GM18502 (cell line): ENCODE measurements at regions not wholly inside any gene's neighbourhood (a gene's known extent, or its start where the extent isn't known, plus 50 kb on each side); places are given as distances from the start of the nearest gene placed in this dataset.

Experiments used
- ATAC-seq: cut with Tn5 transposase; IDR thresholded peaks from one replicate; pipeline ENCODE4 v1.9.1; 2021; ENCODE audit warnings: mild to moderate bottlenecking; ENCODE audit not compliant: unreplicated experiment, poor library complexity

GRCh38 chr10:130368761-130369560 lies 232.8 kb downstream of the GLRX3 start:
- ATAC-seq = no peak

DNA sequence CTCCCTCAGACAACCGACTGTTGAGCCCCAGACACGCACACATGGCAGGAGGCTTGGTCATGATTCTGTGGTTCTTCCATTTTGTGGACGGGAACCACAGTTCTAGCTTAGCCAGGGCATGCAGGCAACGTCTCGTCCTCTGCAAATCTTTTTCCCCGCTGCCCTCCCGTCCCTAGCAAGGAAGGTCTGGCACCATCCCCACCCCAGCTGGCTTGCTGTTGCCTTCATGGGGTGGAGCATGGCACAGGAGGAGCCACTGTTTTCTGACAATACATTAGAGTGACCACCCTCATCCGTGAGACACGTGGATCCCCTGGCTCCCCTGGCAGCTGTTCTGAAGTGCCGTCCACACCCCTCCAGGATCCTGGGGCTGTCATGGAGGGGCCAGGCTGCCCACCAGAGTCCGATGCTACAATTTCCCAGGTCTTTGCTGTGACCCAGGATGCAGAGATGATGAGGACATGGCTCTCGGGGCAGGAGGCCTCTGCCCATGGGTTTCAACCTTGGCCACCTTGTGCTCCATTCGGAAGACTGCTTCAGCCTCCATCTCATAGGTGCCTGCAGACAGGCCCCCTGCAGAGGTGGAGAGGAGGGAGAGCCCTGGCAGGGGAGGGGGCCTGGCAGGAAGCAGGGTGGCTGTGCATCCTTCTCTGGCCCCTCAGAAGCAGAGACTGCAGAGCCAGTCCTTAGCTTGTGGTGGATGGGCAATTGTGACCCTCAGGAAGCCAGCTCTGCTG lies 233.6 kb downstream of the GLRX3 start:
- no peak for ATAC-seq

- ATAC-seq = no peak
Measured at GRCh38 chr10:130370721-130371120, 234.5 kb downstream of the GLRX3 start.

DNA sequence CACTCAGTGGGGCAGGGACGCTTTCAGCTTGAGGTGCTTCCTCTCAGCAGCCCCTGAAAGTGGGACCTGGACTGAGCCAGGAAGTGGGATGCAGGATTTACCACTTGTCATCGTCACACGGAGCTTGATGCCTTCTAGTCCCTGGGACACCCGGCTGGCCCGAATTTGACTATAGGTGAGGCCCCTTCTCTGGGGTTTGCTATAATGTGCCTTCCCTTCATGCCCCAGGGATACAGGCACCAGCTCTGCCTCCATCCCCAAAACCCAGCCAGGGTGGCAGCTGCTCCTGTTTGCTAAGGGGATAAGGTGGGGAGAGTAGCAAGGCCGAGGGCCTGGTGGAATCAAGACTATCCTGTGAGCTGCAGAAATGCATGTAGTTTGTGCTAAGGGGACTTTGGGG lies 235.0 kb downstream of the GLRX3 start:
- ATAC-seq = no peak

- no peak for ATAC-seq
Measured at GRCh38 chr10:130371666-130372065, 235.5 kb downstream of the GLRX3 start.

GRCh38 chr10:130372222-130372621 lies 236.0 kb downstream of the GLRX3 start:
- ATAC-seq = no peak

DNA sequence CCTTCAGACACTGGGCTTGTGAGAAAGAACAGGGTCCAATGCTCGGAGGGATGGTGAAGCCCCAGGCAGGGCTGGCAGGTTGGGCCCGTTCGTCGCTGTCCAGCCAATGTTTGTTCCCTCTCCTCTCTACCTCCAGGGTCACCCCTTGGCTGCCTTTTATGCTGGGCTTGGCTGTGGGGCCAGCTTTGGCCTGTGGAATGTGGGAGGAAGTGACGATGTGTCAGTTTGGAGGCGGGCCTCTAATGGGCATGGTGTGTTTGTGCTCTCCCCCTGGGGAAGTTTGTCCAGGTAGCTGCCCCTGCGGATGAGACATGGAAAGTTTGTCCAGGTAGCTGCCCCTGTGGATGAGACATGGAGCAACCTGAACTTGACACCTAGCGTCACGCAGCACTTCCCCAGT lies 236.7 kb downstream of the GLRX3 start:
- no peak for ATAC-seq

DNA sequence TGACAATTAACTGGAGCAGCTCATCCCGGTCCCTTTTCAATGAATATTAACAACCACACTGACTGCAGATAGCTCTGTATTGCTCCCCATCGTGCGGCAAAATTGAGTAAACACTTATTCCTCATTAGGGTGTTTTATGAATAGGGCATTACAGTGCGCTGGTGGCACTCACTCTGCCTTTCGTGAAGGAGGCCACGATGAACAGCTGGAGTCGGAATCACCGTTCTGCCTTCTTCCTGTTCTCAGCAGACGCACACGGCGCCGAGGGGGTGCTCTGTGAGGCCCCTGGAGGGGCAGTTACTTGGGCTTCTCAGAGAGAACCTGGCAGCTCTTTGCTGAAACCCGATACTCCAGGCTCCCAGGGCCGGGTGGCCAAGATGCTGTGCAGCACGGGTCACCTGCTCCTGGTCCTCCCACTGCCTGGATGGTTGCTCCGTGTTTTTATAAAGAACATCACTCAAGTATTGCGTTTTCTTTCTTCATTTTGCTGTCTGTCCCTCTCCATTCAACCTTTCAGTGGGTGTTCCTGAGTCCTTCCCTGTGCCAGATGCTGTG lies 241.9 kb downstream of the GLRX3 start:
- no peak for ATAC-seq

GRCh38 chr10:130378556-130379400 lies 242.6 kb downstream of the GLRX3 start:
- no peak for ATAC-seq

DNA sequence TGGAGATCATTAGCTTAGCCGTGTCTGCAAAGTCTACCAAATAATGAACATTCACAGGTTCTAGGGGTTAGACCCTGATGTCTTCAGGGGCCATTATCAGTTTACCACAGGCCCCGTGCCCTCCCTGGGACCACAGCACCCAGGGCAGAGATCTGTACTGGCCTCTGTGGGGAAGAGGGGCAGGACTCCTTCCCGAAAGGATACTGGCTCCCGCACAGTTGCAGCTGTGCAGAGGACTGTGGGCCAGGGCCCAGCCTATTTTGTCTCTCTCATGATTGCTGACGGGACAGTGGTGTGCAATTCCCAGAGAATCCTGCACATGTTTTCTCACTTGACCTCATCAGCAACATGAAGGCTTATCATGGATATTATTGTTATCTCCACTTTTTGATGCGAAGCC lies 243.9 kb downstream of the GLRX3 start:
- no peak for ATAC-seq

GRCh38 chr10:130382031-130382430 lies 245.8 kb downstream of the GLRX3 start:
- no peak for ATAC-seq

- no peak for ATAC-seq
Measured at GRCh38 chr10:130387936-130388580, 251.9 kb downstream of the GLRX3 start.

- ATAC-seq = no peak
Measured at GRCh38 chr10:130388746-130389145, 252.6 kb downstream of the GLRX3 start.

GRCh38 chr10:130389906-130390305 lies 253.7 kb downstream of the GLRX3 start:
- no peak for ATAC-seq

DNA sequence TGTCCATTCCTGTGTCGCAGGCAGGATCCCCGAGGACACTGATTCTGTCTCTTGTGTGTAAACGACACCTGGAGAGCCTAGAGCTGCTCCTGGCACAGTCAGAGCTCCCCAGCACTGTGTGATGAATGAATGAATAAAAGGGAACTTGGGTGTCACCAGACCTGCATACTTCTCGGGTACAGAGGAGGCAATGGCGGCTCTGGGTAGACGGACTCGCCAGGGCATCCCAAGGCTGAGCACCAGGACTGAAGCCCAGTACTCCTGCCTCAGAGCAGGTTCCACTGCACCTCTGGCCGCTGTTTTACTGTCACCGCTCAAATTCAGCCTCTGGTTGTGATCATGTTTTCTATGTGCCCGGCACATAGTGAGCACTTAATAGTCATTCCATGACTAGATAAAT lies 255.8 kb downstream of the GLRX3 start:
- ATAC-seq = no peak

DNA sequence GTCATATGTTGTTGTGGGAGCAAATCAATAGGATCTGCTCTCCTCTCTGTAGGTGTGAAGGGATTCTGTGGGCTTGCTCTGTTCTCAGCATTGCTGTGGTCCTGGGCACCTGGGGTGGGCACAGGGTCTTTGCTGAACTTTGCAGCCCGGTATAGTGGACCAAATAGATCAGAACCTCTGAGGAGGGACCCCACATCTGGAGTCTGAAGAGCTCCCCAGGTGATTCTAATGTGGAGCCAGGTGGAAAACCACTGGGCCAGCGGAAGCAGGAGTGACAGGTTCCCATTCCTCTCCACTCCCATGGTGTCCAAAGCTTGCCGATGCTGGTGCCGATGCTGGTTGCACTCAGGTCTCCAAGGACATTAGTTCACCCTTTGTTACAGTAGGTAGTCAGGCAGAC lies 257.2 kb downstream of the GLRX3 start:
- no peak for ATAC-seq

GRCh38 chr10:130394832-130395231 lies 258.6 kb downstream of the GLRX3 start:
- no peak for ATAC-seq

DNA sequence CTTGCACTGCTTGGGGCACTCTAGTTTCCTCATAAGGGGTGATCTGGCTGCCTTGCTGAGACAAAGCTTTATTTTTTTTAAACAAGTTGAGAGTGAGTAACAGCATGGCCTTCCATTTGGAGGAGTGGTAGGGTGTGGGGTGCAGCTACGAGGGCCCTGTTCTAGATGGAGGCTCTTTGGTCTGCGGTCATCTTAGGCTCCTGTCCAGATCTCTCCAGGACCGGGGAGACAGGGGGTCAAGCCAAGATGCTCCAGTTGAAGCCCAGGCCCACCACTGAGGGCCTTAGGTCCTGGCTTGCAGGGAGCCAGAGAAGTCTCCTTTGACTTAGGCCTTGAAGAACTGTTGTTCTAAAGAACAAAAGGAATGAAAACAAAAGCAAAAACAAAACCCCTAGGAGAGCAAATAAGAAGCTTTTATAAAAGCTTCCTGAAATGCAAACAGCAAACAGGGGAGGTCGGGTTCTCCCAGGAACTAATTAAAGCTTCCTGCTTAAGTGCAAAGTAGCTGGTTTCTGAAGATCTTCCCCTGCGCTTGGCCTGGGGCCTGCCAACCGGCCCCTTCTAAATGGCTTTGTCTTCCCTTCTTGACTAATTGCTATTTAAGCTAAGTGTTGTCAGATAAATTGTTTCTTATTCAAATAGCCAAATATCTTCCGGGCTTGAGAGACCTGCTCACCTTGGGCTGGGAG lies 259.2 kb downstream of the GLRX3 start:
- ATAC-seq = no peak

GRCh38 chr10:130396044-130396443 lies 259.9 kb downstream of the GLRX3 start:
- ATAC-seq = no peak
